ENCODE measurements at regions not wholly inside any gene's neighbourhood (a gene's known extent, or its start where the extent isn't known, plus 50 kb on each side); places are given as distances from the start of the nearest gene placed in this dataset.

DNA sequence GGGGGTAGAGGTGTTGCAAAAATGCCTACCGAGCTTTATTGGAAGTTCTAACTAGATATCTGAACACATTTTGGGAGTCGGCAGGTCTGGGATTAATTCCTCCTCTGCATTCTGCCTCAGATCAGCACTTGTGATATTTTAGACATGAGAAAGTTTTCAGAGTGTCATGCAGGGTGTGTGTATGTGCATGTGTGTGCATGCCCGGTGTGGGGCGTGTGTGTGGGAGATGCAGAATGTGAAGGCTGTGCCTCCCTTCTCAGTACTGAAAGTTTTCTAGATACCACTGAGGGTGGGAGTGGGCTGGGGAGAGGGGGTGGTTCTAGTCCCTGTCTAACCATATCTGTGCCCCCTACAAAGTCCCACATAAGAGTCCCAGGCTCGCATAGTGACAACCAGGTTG lies 180.0 kb upstream of the NTM start:
- TF ChIP-seq, protein P1, sequence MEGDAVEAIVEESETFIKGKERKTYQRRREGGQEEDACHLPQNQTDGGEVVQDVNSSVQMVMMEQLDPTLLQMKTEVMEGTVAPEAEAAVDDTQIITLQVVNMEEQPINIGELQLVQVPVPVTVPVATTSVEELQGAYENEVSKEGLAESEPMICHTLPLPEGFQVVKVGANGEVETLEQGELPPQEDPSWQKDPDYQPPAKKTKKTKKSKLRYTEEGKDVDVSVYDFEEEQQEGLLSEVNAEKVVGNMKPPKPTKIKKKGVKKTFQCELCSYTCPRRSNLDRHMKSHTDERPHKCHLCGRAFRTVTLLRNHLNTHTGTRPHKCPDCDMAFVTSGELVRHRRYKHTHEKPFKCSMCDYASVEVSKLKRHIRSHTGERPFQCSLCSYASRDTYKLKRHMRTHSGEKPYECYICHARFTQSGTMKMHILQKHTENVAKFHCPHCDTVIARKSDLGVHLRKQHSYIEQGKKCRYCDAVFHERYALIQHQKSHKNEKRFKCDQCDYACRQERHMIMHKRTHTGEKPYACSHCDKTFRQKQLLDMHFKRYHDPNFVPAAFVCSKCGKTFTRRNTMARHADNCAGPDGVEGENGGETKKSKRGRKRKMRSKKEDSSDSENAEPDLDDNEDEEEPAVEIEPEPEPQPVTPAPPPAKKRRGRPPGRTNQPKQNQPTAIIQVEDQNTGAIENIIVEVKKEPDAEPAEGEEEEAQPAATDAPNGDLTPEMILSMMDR (IDR thresholded peaks at IDR 0.05; ENCODE audit: insufficient read depth, low read length): no peak
- TF ChIP-seq GABPA (IDR thresholded peaks at IDR 0.05; ENCODE audit: low read depth): no peak
- TF ChIP-seq POLR2AphosphoS5 (IDR thresholded peaks at IDR 0.05; ENCODE audit: low read depth): no peak
- TF ChIP-seq, protein P2, sequence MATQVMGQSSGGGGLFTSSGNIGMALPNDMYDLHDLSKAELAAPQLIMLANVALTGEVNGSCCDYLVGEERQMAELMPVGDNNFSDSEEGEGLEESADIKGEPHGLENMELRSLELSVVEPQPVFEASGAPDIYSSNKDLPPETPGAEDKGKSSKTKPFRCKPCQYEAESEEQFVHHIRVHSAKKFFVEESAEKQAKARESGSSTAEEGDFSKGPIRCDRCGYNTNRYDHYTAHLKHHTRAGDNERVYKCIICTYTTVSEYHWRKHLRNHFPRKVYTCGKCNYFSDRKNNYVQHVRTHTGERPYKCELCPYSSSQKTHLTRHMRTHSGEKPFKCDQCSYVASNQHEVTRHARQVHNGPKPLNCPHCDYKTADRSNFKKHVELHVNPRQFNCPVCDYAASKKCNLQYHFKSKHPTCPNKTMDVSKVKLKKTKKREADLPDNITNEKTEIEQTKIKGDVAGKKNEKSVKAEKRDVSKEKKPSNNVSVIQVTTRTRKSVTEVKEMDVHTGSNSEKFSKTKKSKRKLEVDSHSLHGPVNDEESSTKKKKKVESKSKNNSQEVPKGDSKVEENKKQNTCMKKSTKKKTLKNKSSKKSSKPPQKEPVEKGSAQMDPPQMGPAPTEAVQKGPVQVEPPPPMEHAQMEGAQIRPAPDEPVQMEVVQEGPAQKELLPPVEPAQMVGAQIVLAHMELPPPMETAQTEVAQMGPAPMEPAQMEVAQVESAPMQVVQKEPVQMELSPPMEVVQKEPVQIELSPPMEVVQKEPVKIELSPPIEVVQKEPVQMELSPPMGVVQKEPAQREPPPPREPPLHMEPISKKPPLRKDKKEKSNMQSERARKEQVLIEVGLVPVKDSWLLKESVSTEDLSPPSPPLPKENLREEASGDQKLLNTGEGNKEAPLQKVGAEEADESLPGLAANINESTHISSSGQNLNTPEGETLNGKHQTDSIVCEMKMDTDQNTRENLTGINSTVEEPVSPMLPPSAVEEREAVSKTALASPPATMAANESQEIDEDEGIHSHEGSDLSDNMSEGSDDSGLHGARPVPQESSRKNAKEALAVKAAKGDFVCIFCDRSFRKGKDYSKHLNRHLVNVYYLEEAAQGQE (IDR thresholded peaks at IDR 0.05; ENCODE audit: insufficient replicate concordance, low read depth): no peak
- no peak for TF ChIP-seq SPI1 (IDR thresholded peaks at IDR 0.05; ENCODE audit: borderline replicate concordance, low read depth)

Data from HL-60 (cell line).